ENCODE measurements at regions not wholly inside any gene's neighbourhood (a gene's known extent, or its start where the extent isn't known, plus 50 kb on each side); places are given as distances from the start of the nearest gene placed in this dataset.

GRCh38 chr11:131145791-131146190 is 224.6 kb upstream of the NTM start:
- H3K36me3 ChIP-seq, result no peaks in the 10 kb centered on the region
- no peaks in the 10 kb centered on the region for H3K4me1 ChIP-seq
- DNase-seq, result no peak
- no peaks in the 10 kb centered on the region for H3K9me3 ChIP-seq
- TF ChIP-seq EP300 (IDR thresholded peaks at IDR 0.05) (no peak), POLR2AphosphoS5 (IDR thresholded peaks at IDR 0.05) (no peak), POLR2A (IDR thresholded peaks at IDR 0.05) (no peak), CTCF (IDR thresholded peaks at IDR 0.05) (no peak)
- intact Hi-C loops (cut with DNase I; ENCODE audit: low total_unique reads), result no loop called here
- H3K27me3 ChIP-seq, result no peaks in the 10 kb centered on the region
- no peak overlapping the region for H3K4me3 ChIP-seq
- H3K27ac ChIP-seq, result no peak overlapping the region
- WGBS, 5 donors, result 78 to 86% (median 81%) methylated on average over 5 of the region's 5 CpGs

- TF ChIP-seq POLR2A (IDR thresholded peaks at IDR 0.05) (no peak), EP300 (IDR thresholded peaks at IDR 0.05) (no peak), POLR2AphosphoS5 (IDR thresholded peaks at IDR 0.05) (no peak), CTCF (IDR thresholded peaks at IDR 0.05) (no peak)
- no peak overlapping the region for H3K4me3 ChIP-seq
- H3K4me1 ChIP-seq, result no peaks in the 10 kb centered on the region
- intact Hi-C loops (cut with DNase I; ENCODE audit: low total_unique reads), result no loop called here
- H3K27me3 ChIP-seq, result no peaks in the 10 kb centered on the region
- WGBS, 5 donors, result 62 to 72% (median 67%) methylated on average over 5 of the region's 5 CpGs
- H3K9me3 ChIP-seq, result no peaks in the 10 kb centered on the region
- no peaks in the 10 kb centered on the region for H3K36me3 ChIP-seq
- H3K27ac ChIP-seq, result no peak overlapping the region
- DNase-seq, result no peak
These were observed 223.5 kb upstream of the NTM start for GRCh38 chr11:131146827-131147490.

DNA sequence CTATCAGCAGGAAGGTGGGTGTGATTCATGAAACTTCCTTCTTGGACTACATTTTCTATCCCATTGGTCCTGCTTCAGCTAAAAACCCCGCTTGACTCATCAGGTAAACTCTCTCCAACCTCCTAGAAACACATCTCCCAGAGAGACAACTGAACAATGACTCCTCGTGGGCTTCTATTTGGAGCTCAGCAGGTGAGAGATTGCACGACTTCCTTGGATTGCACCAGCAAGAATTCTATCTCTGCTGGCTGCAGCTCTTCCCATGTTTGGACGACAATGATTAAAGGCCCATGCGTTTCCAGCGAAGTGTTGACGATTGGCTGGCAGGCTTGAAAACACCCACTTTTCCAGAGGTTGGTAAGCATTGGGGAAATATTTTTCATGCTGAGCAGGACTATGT is 216.1 kb upstream of the NTM start:
- no peak for DNase-seq
- no peak for TF ChIP-seq CTCF (IDR thresholded peaks at IDR 0.05)
- no peak for TF ChIP-seq POLR2AphosphoS5 (IDR thresholded peaks at IDR 0.05)
- no peak for TF ChIP-seq EP300 (IDR thresholded peaks at IDR 0.05)
- no peak for TF ChIP-seq POLR2A (IDR thresholded peaks at IDR 0.05)
- 33 to 57% (median 41%) methylated on average over 7 of the region's 7 CpGs for WGBS, 5 donors

GRCh38 chr11:131157678-131158077 is 212.7 kb upstream of the NTM start:
- intact Hi-C loops (cut with DNase I; ENCODE audit: low total_unique reads), result no loop called here

More for the DNA sequence above, 216.1 kb upstream of the NTM start:
- no peak overlapping the region for H3K27ac ChIP-seq
- no peaks in the 10 kb centered on the region for H3K36me3 ChIP-seq
- intact Hi-C loops (cut with DNase I; ENCODE audit: low total_unique reads), result no loop called here
- no peaks in the 10 kb centered on the region for H3K4me1 ChIP-seq
- H3K27me3 ChIP-seq, result no peaks in the 10 kb centered on the region
- H3K9me3 ChIP-seq, result no peaks in the 10 kb centered on the region
- no peak overlapping the region for H3K4me3 ChIP-seq

More at GRCh38 chr11:131157678-131158077, 212.7 kb upstream of the NTM start:
- DNase-seq, result no peak
- Histone ChIP-seq H3K4me1 (no peaks in the 10 kb centered on the region), H3K36me3 (no peaks in the 10 kb centered on the region), H3K9me3 (no peaks in the 10 kb centered on the region), H3K4me3 (no peak overlapping the region), H3K27me3 (peaks cover 0 to 6% (median 0%) of the 10 kb centered on the region in 3 donors), H3K27ac (no peak overlapping the region)
- no peak for TF ChIP-seq POLR2AphosphoS5 (IDR thresholded peaks at IDR 0.05)
- TF ChIP-seq POLR2A (IDR thresholded peaks at IDR 0.05), result no peak
- no peak for TF ChIP-seq EP300 (IDR thresholded peaks at IDR 0.05)
- TF ChIP-seq CTCF (IDR thresholded peaks at IDR 0.05), result no peak
- WGBS, 5 donors, result 74 to 100% (median 82%) methylated on average over 2 of the region's 2 CpGs

All from stomach (tissue), 8 donors.